ENCODE measurements at regions not wholly inside any gene's neighbourhood (a gene's known extent, or its start where the extent isn't known, plus 50 kb on each side); places are given as distances from the start of the nearest gene placed in this dataset.
"Not testable (repeated sequence)": the region's sequence is repeated elsewhere in the genome, so short reads cannot be mapped to it uniquely, and the experiment has no call there.

GRCh38 chr1:191700922-191701321, 457.3 kb upstream of the RGS18 start:
- no peak overlapping the region for H3K9ac ChIP-seq (ENCODE audit: low read depth, low read length)
- no peaks in the 10 kb centered on the region for H3K27me3 ChIP-seq (ENCODE audit: control insufficient read depth, insufficient read depth, low read length)
- no peak overlapping the region for H3K4me3 ChIP-seq (ENCODE audit: low read length)
- no peaks in the 10 kb centered on the region for H3K36me3 ChIP-seq (ENCODE audit: insufficient read depth, low read length)
- no peak overlapping the region for H3K4me2 ChIP-seq (ENCODE audit: low read length)
- H3K4me1 ChIP-seq (ENCODE audit: control insufficient read depth, insufficient read depth, low read length) = no peaks in the 10 kb centered on the region
- no peaks in the 10 kb centered on the region for H3K9me3 ChIP-seq (replicated peaks; ENCODE audit: low read length)

- H3K4me3 ChIP-seq (ENCODE audit: low read length) = no peak overlapping the region
- H3K9me3 ChIP-seq (replicated peaks; ENCODE audit: low read length) = no peaks in the 10 kb centered on the region
- no peaks in the 10 kb centered on the region for H3K4me1 ChIP-seq (ENCODE audit: control insufficient read depth, insufficient read depth, low read length)
- H3K9ac ChIP-seq (ENCODE audit: low read depth, low read length) = no peak overlapping the region
- H3K36me3 ChIP-seq (ENCODE audit: insufficient read depth, low read length) = no peaks in the 10 kb centered on the region
- H3K4me2 ChIP-seq (ENCODE audit: low read length) = no peak overlapping the region
- no peaks in the 10 kb centered on the region for H3K27me3 ChIP-seq (ENCODE audit: control insufficient read depth, insufficient read depth, low read length)
Measured at GRCh38 chr1:191702124-191702523, 456.1 kb upstream of the RGS18 start.

GRCh38 chr1:191707288-191707687, 451.0 kb upstream of the RGS18 start:
- H3K9me3 ChIP-seq (replicated peaks; ENCODE audit: low read length) = no peaks in the 10 kb centered on the region
- no peaks in the 10 kb centered on the region for H3K36me3 ChIP-seq (ENCODE audit: insufficient read depth, low read length)
- H3K9ac ChIP-seq (ENCODE audit: low read depth, low read length) = no peak overlapping the region
- no peaks in the 10 kb centered on the region for H3K4me1 ChIP-seq (ENCODE audit: control insufficient read depth, insufficient read depth, low read length)
- H3K4me3 ChIP-seq (ENCODE audit: low read length) = no peak overlapping the region
- H3K4me2 ChIP-seq (ENCODE audit: low read length) = no peak overlapping the region
- H3K27me3 ChIP-seq (ENCODE audit: control insufficient read depth, insufficient read depth, low read length) = no peaks in the 10 kb centered on the region

- no peak overlapping the region for H3K4me3 ChIP-seq (ENCODE audit: low read length)
- H3K9me3 ChIP-seq (replicated peaks; ENCODE audit: low read length) = no peaks in the 10 kb centered on the region
- H3K36me3 ChIP-seq (ENCODE audit: insufficient read depth, low read length) = no peaks in the 10 kb centered on the region
- no peaks in the 10 kb centered on the region for H3K27me3 ChIP-seq (ENCODE audit: control insufficient read depth, insufficient read depth, low read length)
- H3K4me2 ChIP-seq (ENCODE audit: low read length) = no peak overlapping the region
- H3K9ac ChIP-seq (ENCODE audit: low read depth, low read length) = no peak overlapping the region
- no peaks in the 10 kb centered on the region for H3K4me1 ChIP-seq (ENCODE audit: control insufficient read depth, insufficient read depth, low read length)
Measured at GRCh38 chr1:191709215-191709614, 449.0 kb upstream of the RGS18 start.

- H3K27me3 ChIP-seq (ENCODE audit: control insufficient read depth, insufficient read depth, low read length) = no peaks in the 10 kb centered on the region
- H3K4me1 ChIP-seq (ENCODE audit: control insufficient read depth, insufficient read depth, low read length) = no peaks in the 10 kb centered on the region
- H3K36me3 ChIP-seq (ENCODE audit: insufficient read depth, low read length) = no peaks in the 10 kb centered on the region
- H3K4me3 ChIP-seq (ENCODE audit: low read length) = no peak overlapping the region
- no peak overlapping the region for H3K9ac ChIP-seq (ENCODE audit: low read depth, low read length)
- H3K4me2 ChIP-seq (ENCODE audit: low read length) = no peak overlapping the region
- H3K9me3 ChIP-seq (replicated peaks; ENCODE audit: low read length) = no peaks in the 10 kb centered on the region
Measured at GRCh38 chr1:191711961-191712360, 446.3 kb upstream of the RGS18 start.

GRCh38 chr1:191714845-191715244, 443.4 kb upstream of the RGS18 start:
- H3K36me3 ChIP-seq (ENCODE audit: insufficient read depth, low read length) = no peaks in the 10 kb centered on the region

GRCh38 chr1:191729742-191730141, 428.5 kb upstream of the RGS18 start:
- no peaks in the 10 kb centered on the region for H3K36me3 ChIP-seq (ENCODE audit: insufficient read depth, low read length)
- H3K9me3 ChIP-seq (replicated peaks; ENCODE audit: low read length) = no peaks in the 10 kb centered on the region
- H3K4me2 ChIP-seq (ENCODE audit: low read length) = no peak overlapping the region
- H3K27me3 ChIP-seq (ENCODE audit: control insufficient read depth, insufficient read depth, low read length) = no peaks in the 10 kb centered on the region
- H3K9ac ChIP-seq (ENCODE audit: low read depth, low read length) = no peak overlapping the region
- no peak overlapping the region for H3K4me3 ChIP-seq (ENCODE audit: low read length)
- H3K4me1 ChIP-seq (ENCODE audit: control insufficient read depth, insufficient read depth, low read length) = no peaks in the 10 kb centered on the region

More at GRCh38 chr1:191714845-191715244, 443.4 kb upstream of the RGS18 start:
- Histone ChIP-seq H3K4me2 (ENCODE audit: low read length) (no peak overlapping the region), H3K4me3 (ENCODE audit: low read length) (no peak overlapping the region), H3K27me3 (ENCODE audit: control insufficient read depth, insufficient read depth, low read length) (no peaks in the 10 kb centered on the region), H3K9me3 (replicated peaks; ENCODE audit: low read length) (no peaks in the 10 kb centered on the region), H3K4me1 (ENCODE audit: control insufficient read depth, insufficient read depth, low read length) (no peaks in the 10 kb centered on the region), H3K9ac (ENCODE audit: low read depth, low read length) (no peak overlapping the region)

- H3K36me3 ChIP-seq (ENCODE audit: insufficient read depth, low read length); H3K9ac ChIP-seq (ENCODE audit: low read depth, low read length); H3K4me3 ChIP-seq (ENCODE audit: low read length); H3K4me1 ChIP-seq (ENCODE audit: control insufficient read depth, insufficient read depth, low read length); H3K4me2 ChIP-seq (ENCODE audit: low read length); H3K9me3 ChIP-seq (replicated peaks; ENCODE audit: low read length); H3K27me3 ChIP-seq (ENCODE audit: control insufficient read depth, insufficient read depth, low read length): not testable (repeated sequence)
Measured at GRCh38 chr1:191731608-191732302, 426.5 kb upstream of the RGS18 start.

GRCh38 chr1:191734321-191734720, 423.9 kb upstream of the RGS18 start:
- no peaks in the 10 kb centered on the region for H3K27me3 ChIP-seq (ENCODE audit: control insufficient read depth, insufficient read depth, low read length)
- no peak overlapping the region for H3K4me2 ChIP-seq (ENCODE audit: low read length)
- H3K4me3 ChIP-seq (ENCODE audit: low read length) = no peak overlapping the region
- H3K9me3 ChIP-seq (replicated peaks; ENCODE audit: low read length) = no peaks in the 10 kb centered on the region
- H3K36me3 ChIP-seq (ENCODE audit: insufficient read depth, low read length) = no peaks in the 10 kb centered on the region
- no peak overlapping the region for H3K9ac ChIP-seq (ENCODE audit: low read depth, low read length)
- no peaks in the 10 kb centered on the region for H3K4me1 ChIP-seq (ENCODE audit: control insufficient read depth, insufficient read depth, low read length)

- no peak overlapping the region for H3K4me3 ChIP-seq (ENCODE audit: low read length)
- H3K4me1 ChIP-seq (ENCODE audit: control insufficient read depth, insufficient read depth, low read length) = no peaks in the 10 kb centered on the region
- no peak overlapping the region for H3K9ac ChIP-seq (ENCODE audit: low read depth, low read length)
- H3K9me3 ChIP-seq (replicated peaks; ENCODE audit: low read length) = no peaks in the 10 kb centered on the region
- no peaks in the 10 kb centered on the region for H3K36me3 ChIP-seq (ENCODE audit: insufficient read depth, low read length)
- no peaks in the 10 kb centered on the region for H3K27me3 ChIP-seq (ENCODE audit: control insufficient read depth, insufficient read depth, low read length)
- no peak overlapping the region for H3K4me2 ChIP-seq (ENCODE audit: low read length)
Measured at GRCh38 chr1:191739544-191739943, 418.7 kb upstream of the RGS18 start.

- Histone ChIP-seq H3K9me3 (replicated peaks; ENCODE audit: low read length) (no peaks in the 10 kb centered on the region), H3K4me1 (ENCODE audit: control insufficient read depth, insufficient read depth, low read length) (no peaks in the 10 kb centered on the region), H3K27me3 (ENCODE audit: control insufficient read depth, insufficient read depth, low read length) (no peaks in the 10 kb centered on the region), H3K36me3 (ENCODE audit: insufficient read depth, low read length) (no peaks in the 10 kb centered on the region), H3K4me3 (ENCODE audit: low read length) (no peak overlapping the region), H3K4me2 (ENCODE audit: low read length) (no peak overlapping the region), H3K9ac (ENCODE audit: low read depth, low read length) (no peak overlapping the region)
Measured at GRCh38 chr1:191752342-191752741, 405.9 kb upstream of the RGS18 start.

- Histone ChIP-seq H3K4me3 (ENCODE audit: low read length) (no peak overlapping the region), H3K9me3 (replicated peaks; ENCODE audit: low read length) (no peaks in the 10 kb centered on the region), H3K9ac (ENCODE audit: low read depth, low read length) (no peak overlapping the region), H3K36me3 (ENCODE audit: insufficient read depth, low read length) (no peaks in the 10 kb centered on the region), H3K27me3 (ENCODE audit: control insufficient read depth, insufficient read depth, low read length) (no peaks in the 10 kb centered on the region), H3K4me2 (ENCODE audit: low read length) (no peak overlapping the region), H3K4me1 (ENCODE audit: control insufficient read depth, insufficient read depth, low read length) (no peaks in the 10 kb centered on the region)
Measured at GRCh38 chr1:191760016-191760415, 398.2 kb upstream of the RGS18 start.

Data from skeletal muscle satellite cell (primary cell).